ENCODE measurements at regions not wholly inside any gene's neighbourhood (a gene's known extent, or its start where the extent isn't known, plus 50 kb on each side); places are given as distances from the start of the nearest gene placed in this dataset.

- TF ChIP-seq CTCF (IDR thresholded peaks at IDR 0.05) (no peak), POLR2A (IDR thresholded peaks at IDR 0.05; ENCODE audit: low read depth) (no peak), POLR2AphosphoS5 (IDR thresholded peaks at IDR 0.05) (no peak)
Measured at GRCh38 chr16:66205287-66206231, 160.9 kb upstream of the CDH5 start.
